Liver (tissue), 7 donors: ENCODE measurements at regions not wholly inside any gene's neighbourhood (a gene's known extent, or its start where the extent isn't known, plus 50 kb on each side); places are given as distances from the start of the nearest gene placed in this dataset.

Experiments used
- DNase-seq: peaks from one replicate; pipeline ENCODE4 v3.0.0-alpha.2; 2017; ENCODE audit warnings: low spot score
- H3K27ac ChIP-seq, 2 donors: one replicate each; pipeline ENCODE4 v1.7.0; 2013; ENCODE audit warnings: inconsistent platforms in 2 of 2, low read length in 2 of 2, control low read depth in 1 of 2, low read depth in 1 of 2, mild to moderate bottlenecking in 1 of 2
- H3K27me3 ChIP-seq, 4 donors: one replicate each; pipeline versions ENCODE4 v1.6.1 to v1.7.0; 2013; ENCODE audit warnings: low read length in 3 of 4, inconsistent platforms in 1 of 4, mild to moderate bottlenecking in 1 of 4, moderate library complexity in 1 of 4; ENCODE audit not compliant: control insufficient read depth in 4 of 4, insufficient read depth in 4 of 4
- H3K36me3 ChIP-seq, 4 donors: one replicate each; pipeline versions ENCODE4 v1.6.1 to v1.7.0; 2013; ENCODE audit warnings: low read length in 3 of 4, mild to moderate bottlenecking in 3 of 4, low read depth in 1 of 4, moderate library complexity in 1 of 4; ENCODE audit not compliant: control insufficient read depth in 4 of 4, insufficient read depth in 3 of 4
- H3K4me1 ChIP-seq, 4 donors: one replicate each; pipeline versions ENCODE4 v1.6.1 to v1.7.0; 2013; ENCODE audit warnings: low read length in 3 of 4, mild to moderate bottlenecking in 3 of 4, moderate library complexity in 1 of 4; ENCODE audit not compliant: control insufficient read depth in 4 of 4, insufficient read depth in 4 of 4
- H3K4me3 ChIP-seq, 3 donors: one replicate each; pipeline versions ENCODE4 v1.6.1 to v1.7.0; 2013; ENCODE audit warnings: low read length in 3 of 3, control low read depth in 1 of 3, low read depth in 1 of 3, mild to moderate bottlenecking in 1 of 3
- H3K9ac ChIP-seq, 2 donors: one replicate each; pipeline ENCODE4 v1.7.0; 2013; ENCODE audit warnings: low read length in 2 of 2, mild to moderate bottlenecking in 2 of 2, moderate library complexity in 2 of 2, control low read depth in 1 of 2, low read depth in 1 of 2
- H3K9me3 ChIP-seq, 4 donors: one replicate each; pipeline versions ENCODE4 v1.6.1 to v1.7.0; 2013; ENCODE audit warnings: low read length in 3 of 4; ENCODE audit not compliant: control insufficient read depth in 4 of 4
- ATF3 ChIP-seq: IDR thresholded peaks from 2 replicates; pipeline ENCODE4 v1.6.1; 2016; ENCODE audit warnings: antibody characterized with exemption
- EGR1 ChIP-seq, 2 donors: IDR thresholded peaks; 2 replicates each; pipeline ENCODE4 v1.6.1; 2016 to 2018; ENCODE audit warnings: antibody characterized with exemption in 2 of 2, low read depth in 2 of 2
- FOXA1 ChIP-seq: IDR thresholded peaks from 2 replicates; pipeline ENCODE4 v1.6.1; 2016; ENCODE audit warnings: antibody characterized with exemption
- FOXA2 ChIP-seq: IDR thresholded peaks from 2 replicates; pipeline ENCODE4 v1.6.1; 2016; ENCODE audit warnings: antibody characterized with exemption
- GABPA ChIP-seq, 2 donors: IDR thresholded peaks in 1 of 2; conservative IDR thresholded peaks in 1 of 2; 2 replicates each; pipeline ENCODE4 v1.6.1; 2016; ENCODE audit warnings: antibody characterized with exemption in 2 of 2, mild to moderate bottlenecking in 1 of 2, moderate library complexity in 1 of 2
- HNF4G ChIP-seq: IDR thresholded peaks from 2 replicates; pipeline ENCODE4 v1.6.1; 2016; ENCODE audit warnings: antibody characterized with exemption
- JUND ChIP-seq, 2 donors: IDR thresholded peaks; 2 replicates each; pipeline ENCODE4 v1.6.1; 2016; ENCODE audit warnings: antibody characterized with exemption in 2 of 2
- MAX ChIP-seq: IDR thresholded peaks from 2 replicates; pipeline ENCODE4 v1.6.1; 2016; ENCODE audit warnings: antibody characterized with exemption
- NR2F2 ChIP-seq: IDR thresholded peaks from 2 replicates; pipeline ENCODE4 v1.6.1; 2016; ENCODE audit warnings: antibody characterized with exemption
- RAD21 ChIP-seq, 2 donors: IDR thresholded peaks; 2 replicates each; pipeline ENCODE4 v1.6.1; 2016; ENCODE audit warnings: antibody characterized with exemption in 2 of 2, mild to moderate bottlenecking in 2 of 2
- REST ChIP-seq: IDR thresholded peaks from 2 replicates; pipeline ENCODE4 v1.6.1; 2016; ENCODE audit warnings: antibody characterized with exemption, mild to moderate bottlenecking
- RXRA ChIP-seq, 2 donors: IDR thresholded peaks; 2 replicates each; pipeline ENCODE4 v1.6.1; 2017 to 2018; ENCODE audit warnings: antibody characterized with exemption in 2 of 2, mild to moderate bottlenecking in 1 of 2
- SP1 ChIP-seq: IDR thresholded peaks from 2 replicates; pipeline ENCODE4 v1.6.1; 2018; ENCODE audit warnings: antibody characterized with exemption, mild to moderate bottlenecking
- TAF1 ChIP-seq: conservative IDR thresholded peaks from 2 replicates; pipeline ENCODE4 v1.6.1; 2016; ENCODE audit warnings: antibody characterized with exemption, mild to moderate bottlenecking
- YY1 ChIP-seq: IDR thresholded peaks from 2 replicates; pipeline ENCODE4 v1.6.1; 2016; ENCODE audit warnings: antibody characterized with exemption, mild to moderate bottlenecking
- ZBTB33 ChIP-seq: IDR thresholded peaks from 2 replicates; pipeline ENCODE4 v1.6.1; 2016; ENCODE audit warnings: antibody characterized with exemption
- WGBS: extraction: QIAGEN DNeasy Blood & Tissue Kit; methylation state at CpG from one replicate; pipeline ENCODE4 v1.1.7; 2013; 5-methylcytosine and 5-hydroxymethylcytosine counted together
- donor health status: healthy.
- donor health status: healthy.
- donor health status: healthy.
- donor health status: healthy.

GRCh38 chr5:145341842-145342241, 493.3 kb downstream of the PRELID2 start:
- Histone ChIP-seq H3K27ac (no peak overlapping the region), H3K36me3 (no peaks in the 10 kb centered on the region), H3K4me3 (no peak overlapping the region), H3K4me1 (no peaks in the 10 kb centered on the region), H3K9me3 (no peaks in the 10 kb centered on the region), H3K27me3 (no peaks in the 10 kb centered on the region), H3K9ac (no peak overlapping the region)
- TF ChIP-seq ATF3 (no peak), RAD21 (IDR thresholded peaks at IDR 0.05) (no peak), YY1 (no peak), FOXA1 (no peak), HNF4G (no peak)
- DNase-seq = no peak
- WGBS = 70% methylated on average over 1 of the region's 1 CpG

GRCh38 chr5:145340099-145340498, 495.0 kb downstream of the PRELID2 start:
- no peak overlapping the region for H3K27ac ChIP-seq
- H3K9ac ChIP-seq = no peak overlapping the region
- no peak for DNase-seq
- no peak for TF ChIP-seq FOXA1
- no peak for TF ChIP-seq YY1
- no peak for TF ChIP-seq TAF1
- no peak for TF ChIP-seq FOXA2
- no peak for TF ChIP-seq GABPA (IDR thresholded peaks at IDR 0.05 in 1 of 2, conservative IDR thresholded peaks at IDR 0.05 in 1 of 2)
- no peak for TF ChIP-seq REST
- TF ChIP-seq HNF4G = no peak
- TF ChIP-seq EGR1 (IDR thresholded peaks at IDR 0.05; ENCODE audit: low read depth in 2 of 2) = no peak
- no peak for TF ChIP-seq NR2F2
- TF ChIP-seq MAX = no peak
- H3K4me3 ChIP-seq = no peak overlapping the region
- H3K9me3 ChIP-seq = peaks cover 0 to 2% (median under 1%) of the 10 kb centered on the region in 4 donors
- H3K36me3 ChIP-seq = no peaks in the 10 kb centered on the region
- H3K4me1 ChIP-seq = no peaks in the 10 kb centered on the region
- no peaks in the 10 kb centered on the region for H3K27me3 ChIP-seq
- WGBS = 82% methylated on average over 3 of the region's 3 CpGs

GRCh38 chr5:145324767-145325479, 510.2 kb downstream of the PRELID2 start:
- Histone ChIP-seq H3K4me1 (no peaks in the 10 kb centered on the region), H3K36me3 (no peaks in the 10 kb centered on the region), H3K9me3 (no peaks in the 10 kb centered on the region), H3K9ac (no peak overlapping the region), H3K27ac (no peak overlapping the region), H3K4me3 (no peak overlapping the region), H3K27me3 (no peaks in the 10 kb centered on the region)
- TF ChIP-seq ZBTB33 (no peak), SP1 (no peak), FOXA2 (no peak), MAX (no peak), REST (no peak), ATF3 (no peak), RXRA (IDR thresholded peaks at IDR 0.05) (no peak), TAF1 (no peak), FOXA1 (no peak), RAD21 (IDR thresholded peaks at IDR 0.05) (no peak), HNF4G (no peak), JUND (IDR thresholded peaks at IDR 0.05) (no peak)
- DNase-seq = no peak
